GM20000 (cell line): ENCODE measurements at regions not wholly inside any gene's neighbourhood (a gene's known extent, or its start where the extent isn't known, plus 50 kb on each side); places are given as distances from the start of the nearest gene placed in this dataset.
"Not testable (repeated sequence)": the region's sequence is repeated elsewhere in the genome, so short reads cannot be mapped to it uniquely, and the experiment has no call there.

Source experiments
- DNase-seq: peaks from one replicate; pipeline ENCODE4 v3.0.0; 2012; ENCODE audit warnings: low spot score
- TF ChIP-seq, protein P1 (sequence below): IDR thresholded peaks from 2 replicates; pipeline ENCODE4 v1.5.1; 2012; ENCODE audit warnings: mild to moderate bottlenecking, control low read depth; ENCODE audit errors: extremely low read depth, missing control alignments

GRCh38 chr7:110307776-110308175 lies 783.2 kb upstream of the LRRN3 start:
- DNase-seq, result no peak
- TF ChIP-seq, protein P1, sequence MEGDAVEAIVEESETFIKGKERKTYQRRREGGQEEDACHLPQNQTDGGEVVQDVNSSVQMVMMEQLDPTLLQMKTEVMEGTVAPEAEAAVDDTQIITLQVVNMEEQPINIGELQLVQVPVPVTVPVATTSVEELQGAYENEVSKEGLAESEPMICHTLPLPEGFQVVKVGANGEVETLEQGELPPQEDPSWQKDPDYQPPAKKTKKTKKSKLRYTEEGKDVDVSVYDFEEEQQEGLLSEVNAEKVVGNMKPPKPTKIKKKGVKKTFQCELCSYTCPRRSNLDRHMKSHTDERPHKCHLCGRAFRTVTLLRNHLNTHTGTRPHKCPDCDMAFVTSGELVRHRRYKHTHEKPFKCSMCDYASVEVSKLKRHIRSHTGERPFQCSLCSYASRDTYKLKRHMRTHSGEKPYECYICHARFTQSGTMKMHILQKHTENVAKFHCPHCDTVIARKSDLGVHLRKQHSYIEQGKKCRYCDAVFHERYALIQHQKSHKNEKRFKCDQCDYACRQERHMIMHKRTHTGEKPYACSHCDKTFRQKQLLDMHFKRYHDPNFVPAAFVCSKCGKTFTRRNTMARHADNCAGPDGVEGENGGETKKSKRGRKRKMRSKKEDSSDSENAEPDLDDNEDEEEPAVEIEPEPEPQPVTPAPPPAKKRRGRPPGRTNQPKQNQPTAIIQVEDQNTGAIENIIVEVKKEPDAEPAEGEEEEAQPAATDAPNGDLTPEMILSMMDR, result no peak

- DNase-seq, result no peak
- TF ChIP-seq, protein P1, result no peak
These were observed 782.1 kb upstream of the LRRN3 start for GRCh38 chr7:110308791-110309190.

- TF ChIP-seq, protein P1, result no peak
- DNase-seq, result no peak
These were observed 781.0 kb upstream of the LRRN3 start for GRCh38 chr7:110309941-110310340.

- TF ChIP-seq, protein P1, result no peak
- DNase-seq, result no peak
These were observed 779.4 kb upstream of the LRRN3 start for GRCh38 chr7:110311556-110311955.

GRCh38 chr7:110317541-110318265 lies 773.2 kb upstream of the LRRN3 start:
- no peak for DNase-seq
- TF ChIP-seq, protein P1, result no peak

DNA sequence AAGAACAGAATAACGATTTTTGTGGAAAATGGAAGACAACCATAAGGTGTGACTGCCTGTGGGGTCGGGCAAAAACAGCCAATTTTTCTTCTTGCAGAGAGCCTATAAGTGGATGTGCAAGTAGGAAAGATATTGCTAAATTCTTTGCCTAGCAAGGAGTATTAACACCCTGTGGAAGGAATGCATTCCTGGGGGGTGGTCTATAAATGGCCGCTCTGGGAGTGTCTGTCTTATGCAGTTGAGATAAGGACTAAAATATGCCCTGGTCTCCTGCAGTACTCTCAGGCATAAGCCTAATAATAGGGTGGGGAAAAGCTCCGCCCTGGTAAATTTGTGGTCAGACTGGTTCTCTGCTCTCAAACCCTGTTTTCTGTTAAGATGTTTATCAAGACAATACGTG lies 770.6 kb upstream of the LRRN3 start:
- DNase-seq, result not testable (repeated sequence)

GRCh38 chr7:110322796-110323195 lies 768.1 kb upstream of the LRRN3 start:
- TF ChIP-seq, protein P1, result no peak
- no peak for DNase-seq

GRCh38 chr7:110326966-110327365 lies 764.0 kb upstream of the LRRN3 start:
- DNase-seq, result no peak
- TF ChIP-seq, protein P1, result no peak
